ENCODE measurements at regions not wholly inside any gene's neighbourhood (a gene's known extent, or its start where the extent isn't known, plus 50 kb on each side); places are given as distances from the start of the nearest gene placed in this dataset.

GRCh38 chr6:98117068-98117467 lies 717.3 kb upstream of the POU3F2 start:
- ChIA-PET POLR2A (no interaction called here), CTCF (no interaction called here)
- H3K4me3 ChIP-seq (ENCODE audit: low read depth in 2 of 2, low read length in 1 of 2): no peak overlapping the region
- H3K9ac ChIP-seq: no peak overlapping the region
- H3K9me3 ChIP-seq: no peaks in the 10 kb centered on the region
- no peaks in the 10 kb centered on the region for H4K20me1 ChIP-seq (ENCODE audit: insufficient read depth)
- no peaks in the 10 kb centered on the region for H3K79me2 ChIP-seq (ENCODE audit: insufficient read depth)
- H3K4me1 ChIP-seq (ENCODE audit: control insufficient read depth in 1 of 2, insufficient read depth in 2 of 2, low read depth in 1 of 2, low read length in 1 of 2): no peaks in the 10 kb centered on the region; a peak in 1 of 4 replicates
- TF ChIP-seq PBX3 (IDR thresholded peaks at IDR 0.05) (no peak), ZBTB33 (IDR thresholded peaks at IDR 0.05; ENCODE audit: borderline replicate concordance, low read depth) (no peak), GATA2 (CRISPR knock-in tag; IDR thresholded peaks at IDR 0.05) (no peak), CTCF (IDR thresholded peaks at IDR 0.05) (no peak), IRF3 (IDR thresholded peaks at IDR 0.05; ENCODE audit: low read depth, low read length) (no peak), NRF1 (IDR thresholded peaks at IDR 0.05; ENCODE audit: low read depth, low read length) (no peak), TCF12 (IDR thresholded peaks at IDR 0.05) (no peak)
- DNase-seq: no peak
- no peak overlapping the region for H2AFZ ChIP-seq (ENCODE audit: low read depth)
- H3K36me3 ChIP-seq (replicated peaks in 1 of 2; ENCODE audit: control insufficient read depth in 1 of 2, insufficient read depth in 2 of 2, low read length in 1 of 2): no peaks in the 10 kb centered on the region
- 72% methylated on average over 1 of the region's 1 CpG for WGBS (ENCODE audit: low lambda C conversion rate)
- H3F3A ChIP-seq (replicated peaks; ENCODE audit: insufficient read depth): no peaks in the 10 kb centered on the region
- H3K27ac ChIP-seq (ENCODE audit: low read depth in 2 of 2, low read length in 1 of 2): no peak overlapping the region
- no peaks in the 10 kb centered on the region for H3K9me2 ChIP-seq
- no peak overlapping the region for H3K4me2 ChIP-seq
- no peaks in the 10 kb centered on the region for H3K27me3 ChIP-seq (ENCODE audit: insufficient read depth)

GRCh38 chr6:98118397-98119045 lies 715.9 kb upstream of the POU3F2 start:
- no peaks in the 10 kb centered on the region for H3K36me3 ChIP-seq (replicated peaks in 1 of 2; ENCODE audit: control insufficient read depth in 1 of 2, insufficient read depth in 2 of 2, low read length in 1 of 2)
- WGBS (ENCODE audit: low lambda C conversion rate): 68% methylated on average over 6 of the region's 6 CpGs
- no peak for TF ChIP-seq JUND (IDR thresholded peaks at IDR 0.05)
- no peak for TF ChIP-seq USF2 (IDR thresholded peaks at IDR 0.05; ENCODE audit: borderline replicate concordance, low read depth, low read length)
- no peak for TF ChIP-seq NRF1 (IDR thresholded peaks at IDR 0.05; ENCODE audit: low read depth, low read length)
- no peak for TF ChIP-seq RXRA (IDR thresholded peaks at IDR 0.05; ENCODE audit: borderline replicate concordance, low read depth)
- no peak for TF ChIP-seq MAX (IDR thresholded peaks at IDR 0.05; ENCODE audit: low read depth)
- no peak for TF ChIP-seq POLR2AphosphoS5 (IDR thresholded peaks at IDR 0.05; ENCODE audit: low read depth, low read length)
- TF ChIP-seq MEF2A (IDR thresholded peaks at IDR 0.05; ENCODE audit: borderline replicate concordance, low read depth): no peak
- no peak for TF ChIP-seq IRF3 (IDR thresholded peaks at IDR 0.05; ENCODE audit: low read depth, low read length)
- no peak for TF ChIP-seq ELF1 (IDR thresholded peaks at IDR 0.05)
- TF ChIP-seq TAF1 (IDR thresholded peaks at IDR 0.05; ENCODE audit: borderline replicate concordance, low read depth, low read length): no peak
- no peak for TF ChIP-seq YY1 (IDR thresholded peaks at IDR 0.05; ENCODE audit: low read depth)
- TF ChIP-seq CTCF (IDR thresholded peaks at IDR 0.05): no peak

More at GRCh38 chr6:98118397-98119045, 715.9 kb upstream of the POU3F2 start:
- no peak overlapping the region for H3K27ac ChIP-seq (ENCODE audit: low read depth in 2 of 2, low read length in 1 of 2)
- H3K9me2 ChIP-seq: no peaks in the 10 kb centered on the region
- H3K4me3 ChIP-seq (ENCODE audit: low read depth in 2 of 2, low read length in 1 of 2): no peak overlapping the region
- no peak overlapping the region for H3K4me2 ChIP-seq
- H2AFZ ChIP-seq (ENCODE audit: low read depth): no peak overlapping the region
- no peaks in the 10 kb centered on the region for H3K79me2 ChIP-seq (ENCODE audit: insufficient read depth)
- DNase-seq: no peak
- no peaks in the 10 kb centered on the region for H3K27me3 ChIP-seq (ENCODE audit: insufficient read depth)
- H3K9ac ChIP-seq: no peak overlapping the region
- H4K20me1 ChIP-seq (ENCODE audit: insufficient read depth): no peaks in the 10 kb centered on the region
- H3K4me1 ChIP-seq (ENCODE audit: control insufficient read depth in 1 of 2, insufficient read depth in 2 of 2, low read depth in 1 of 2, low read length in 1 of 2): no peaks in the 10 kb centered on the region; a peak in 1 of 4 replicates
- CTCF ChIA-PET: no interaction called here
- POLR2A ChIA-PET: no interaction called here
- no peaks in the 10 kb centered on the region for H3F3A ChIP-seq (replicated peaks; ENCODE audit: insufficient read depth)
- H3K9me3 ChIP-seq: no peaks in the 10 kb centered on the region
